GM20431 (cell line): ENCODE measurements at regions not wholly inside any gene's neighbourhood (a gene's known extent, or its start where the extent isn't known, plus 50 kb on each side); places are given as distances from the start of the nearest gene placed in this dataset.

ENCODE experiments used
- in situ Hi-C: fragments of 300-500 bp; cut with MseI, MboI; formaldehyde crosslinking; loops from one replicate; pipeline ENCODE4 v1.15.0; 2020; ENCODE audit warnings: low sequenced_read_pairs; ENCODE audit not compliant: unreplicated experiment

GRCh38 chr6:138601128-138601527, 101.8 kb upstream of the NHSL1 start:
- in situ Hi-C loops = no loop called here

- in situ Hi-C loops = no loop called here
These were observed 106.7 kb upstream of the NHSL1 start for GRCh38 chr6:138605958-138606357.

GRCh38 chr6:138607478-138608433, 108.5 kb upstream of the NHSL1 start:
- in situ Hi-C loops = no loop called here

- in situ Hi-C loops = no loop called here
These were observed 109.6 kb upstream of the NHSL1 start for GRCh38 chr6:138608896-138609295.

- in situ Hi-C loops = no loop called here
These were observed 110.6 kb upstream of the NHSL1 start for GRCh38 chr6:138609801-138610430.

GRCh38 chr6:138610816-138611215, 111.5 kb upstream of the NHSL1 start:
- in situ Hi-C loops = no loop called here

GRCh38 chr6:138614151-138614550, 114.9 kb upstream of the NHSL1 start:
- in situ Hi-C loops = no loop called here

- in situ Hi-C loops = no loop called here
These were observed 118.9 kb upstream of the NHSL1 start for GRCh38 chr6:138618168-138618567.

GRCh38 chr6:138620630-138621029, 121.3 kb upstream of the NHSL1 start:
- in situ Hi-C loops = no loop called here

- in situ Hi-C loops = no loop called here
These were observed 123.7 kb upstream of the NHSL1 start for GRCh38 chr6:138622967-138623366.

- in situ Hi-C loops = no loop called here
These were observed 132.3 kb upstream of the NHSL1 start for GRCh38 chr6:138631566-138631965.

GRCh38 chr6:138637822-138638221, 135.7 kb upstream of the CCDC28A start:
- in situ Hi-C loops = no loop called here

GRCh38 chr6:138638604-138639003, 135.0 kb upstream of the CCDC28A start:
- in situ Hi-C loops = no loop called here

- in situ Hi-C loops = no loop called here
These were observed 133.5 kb upstream of the CCDC28A start for GRCh38 chr6:138640028-138640427.

GRCh38 chr6:138643210-138643609, 130.4 kb upstream of the CCDC28A start:
- in situ Hi-C loops = no loop called here

- in situ Hi-C loops = no loop called here
These were observed 127.5 kb upstream of the CCDC28A start for GRCh38 chr6:138645976-138646640.

GRCh38 chr6:138647006-138647405, 126.6 kb upstream of the CCDC28A start:
- in situ Hi-C loops = no loop called here

- in situ Hi-C loops = no loop called here
These were observed 125.4 kb upstream of the CCDC28A start for GRCh38 chr6:138648127-138648526.

- in situ Hi-C loops = no loop called here
These were observed 122.1 kb upstream of the CCDC28A start for GRCh38 chr6:138651491-138651890.

GRCh38 chr6:138652824-138653223, 120.7 kb upstream of the CCDC28A start:
- in situ Hi-C loops = no loop called here

- in situ Hi-C loops = no loop called here
These were observed 120.1 kb upstream of the CCDC28A start for GRCh38 chr6:138653435-138653834.
